NB4 (cell line): ENCODE measurements at regions not wholly inside any gene's neighbourhood (a gene's known extent, or its start where the extent isn't known, plus 50 kb on each side); places are given as distances from the start of the nearest gene placed in this dataset.

ENCODE experiments used
- CTCF ChIP-seq: IDR thresholded peaks from one replicate; pipeline ENCODE4 v1.5.1; 2012; ENCODE audit warnings: low read depth, low read length
- MAX ChIP-seq: IDR thresholded peaks from 2 replicates; pipeline ENCODE4 v1.6.1; 2011; ENCODE audit warnings: low read depth, low read length
- POLR2A ChIP-seq: IDR thresholded peaks from 2 replicates; pipeline ENCODE4 v1.6.1; 2011; ENCODE audit warnings: mild to moderate bottlenecking; ENCODE audit not compliant: insufficient read length; ENCODE audit errors: extremely low read depth

- TF ChIP-seq CTCF, result no peak
- no peak for TF ChIP-seq MAX
- TF ChIP-seq POLR2A, result no peak
Measured at GRCh38 chr7:108908456-108908855, 338.8 kb downstream of the DNAJB9 start.
